HG02678 (cell line): ENCODE measurements at regions not wholly inside any gene's neighbourhood (a gene's known extent, or its start where the extent isn't known, plus 50 kb on each side); places are given as distances from the start of the nearest gene placed in this dataset.

Experiments used
- ATAC-seq: cut with Tn5 transposase; IDR thresholded peaks from one replicate; pipeline ENCODE4 v1.9.1; 2021; ENCODE audit warnings: mild to moderate bottlenecking, moderate library complexity; ENCODE audit not compliant: unreplicated experiment

- ATAC-seq, result no peak
Observed at GRCh38 chr2:9793156-9793917, 49.9 kb upstream of the TAF1B start.
